Right lobe of liver (tissue), 6 donors: ENCODE measurements at regions not wholly inside any gene's neighbourhood (a gene's known extent, or its start where the extent isn't known, plus 50 kb on each side); places are given as distances from the start of the nearest gene placed in this dataset.

Experiments
- ATAC-seq, 4 donors: fragments of 200-7000 bp; cut with Tn5 transposase; one replicate each; pipeline ENCODE4 v1.9.1; 2020; ENCODE audit warnings: mild to moderate bottlenecking in 4 of 4, moderate library complexity in 4 of 4
- DNase-seq, 3 donors: peaks; one replicate each; pipeline ENCODE4 v3.0.0-alpha.2; 2020
- H3K27ac ChIP-seq, 3 donors: fragments of 200-600 bp; one replicate each; pipeline ENCODE4 v1.8.0; 2022
- H3K27me3 ChIP-seq, 2 donors: fragments of 200-600 bp; one replicate each; pipeline ENCODE4 v1.8.0; 2022
- H3K36me3 ChIP-seq, 4 donors: fragments of 200-600 bp; sonication (generic) in 1 of 4; one replicate each; pipeline versions ENCODE4 v1.5.1 to v1.8.0; 2017 to 2022; ENCODE audit warnings: control low read depth in 1 of 4
- H3K4me1 ChIP-seq, 4 donors: fragments of 200-600 bp; sonication (generic) in 1 of 4; one replicate each; pipeline versions ENCODE4 v1.5.1 to v1.8.0; 2017 to 2022; ENCODE audit warnings: control low read depth in 1 of 4
- H3K4me3 ChIP-seq, 3 donors: fragments of 200-600 bp; one replicate each; pipeline ENCODE4 v1.8.0; 2022
- H3K9me3 ChIP-seq, 4 donors: fragments of 200-600 bp; sonication (generic) in 1 of 4; one replicate each; pipeline versions ENCODE4 v1.5.1 to v1.8.0; 2017 to 2022; ENCODE audit warnings: control low read depth in 1 of 4
- POLR2A ChIP-seq: fragments of 450-650 bp; IDR thresholded peaks from one replicate; pipeline ENCODE4 v1.6.1; 2017; ENCODE audit warnings: antibody characterized with exemption, mild to moderate bottlenecking
- WGBS: methylation state at CpG from one replicate; pipeline ENCODE4 v1.1.6; 2018; ENCODE audit warnings: low coverage, low lambda C conversion rate; ENCODE audit not compliant: insufficient coverage; ENCODE audit errors: missing lambda C conversion rate; 5-methylcytosine and 5-hydroxymethylcytosine counted together
- intact Hi-C, 2 donors: fragments of 100-400 bp; cut with DNase I; formaldehyde crosslinking; loops; one replicate each; pipeline versions ENCODE4 v1.11.2 to v1.14.1; 2022
- TF ChIP-seq, protein P1 (sequence below), 4 donors: fragments of 200-600 bp in 3 of 4; fragments of 450-650 bp in 1 of 4; IDR thresholded peaks; one replicate each; pipeline versions ENCODE4 v1.5.1 to v1.8.0; 2016 to 2022; ENCODE audit warnings: antibody characterized with exemption in 4 of 4, mild to moderate bottlenecking in 2 of 4
- donor health status: DM: no; HTN: yes; CAD: no.
- donor health status: DM: no; HTN: no; CAD: no.
- donor health status: DM: no; HTN: no; CAD: no.
- donor health status: DM: no; HTN: yes; CAD: no.
- donor health status: DM: no; HTN: yes; CAD: no.

GRCh38 chr4:124953061-124953460 lies 240.5 kb upstream of the ANKRD50 start:
- DNase-seq (no peak), ATAC-seq (peak in 1 of 4 donors; percentile 38)
- H3K9me3 ChIP-seq, result no peaks in the 10 kb centered on the region
- H3K4me1 ChIP-seq, result no peaks in the 10 kb centered on the region
- no peak overlapping the region for H3K4me3 ChIP-seq
- no peaks in the 10 kb centered on the region for H3K27me3 ChIP-seq
- no peaks in the 10 kb centered on the region for H3K36me3 ChIP-seq
- intact Hi-C loops, result no loop called here
- TF ChIP-seq, protein P1, sequence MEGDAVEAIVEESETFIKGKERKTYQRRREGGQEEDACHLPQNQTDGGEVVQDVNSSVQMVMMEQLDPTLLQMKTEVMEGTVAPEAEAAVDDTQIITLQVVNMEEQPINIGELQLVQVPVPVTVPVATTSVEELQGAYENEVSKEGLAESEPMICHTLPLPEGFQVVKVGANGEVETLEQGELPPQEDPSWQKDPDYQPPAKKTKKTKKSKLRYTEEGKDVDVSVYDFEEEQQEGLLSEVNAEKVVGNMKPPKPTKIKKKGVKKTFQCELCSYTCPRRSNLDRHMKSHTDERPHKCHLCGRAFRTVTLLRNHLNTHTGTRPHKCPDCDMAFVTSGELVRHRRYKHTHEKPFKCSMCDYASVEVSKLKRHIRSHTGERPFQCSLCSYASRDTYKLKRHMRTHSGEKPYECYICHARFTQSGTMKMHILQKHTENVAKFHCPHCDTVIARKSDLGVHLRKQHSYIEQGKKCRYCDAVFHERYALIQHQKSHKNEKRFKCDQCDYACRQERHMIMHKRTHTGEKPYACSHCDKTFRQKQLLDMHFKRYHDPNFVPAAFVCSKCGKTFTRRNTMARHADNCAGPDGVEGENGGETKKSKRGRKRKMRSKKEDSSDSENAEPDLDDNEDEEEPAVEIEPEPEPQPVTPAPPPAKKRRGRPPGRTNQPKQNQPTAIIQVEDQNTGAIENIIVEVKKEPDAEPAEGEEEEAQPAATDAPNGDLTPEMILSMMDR (IDR thresholded peaks at IDR 0.05), result no peak
- no peak for TF ChIP-seq POLR2A
- H3K27ac ChIP-seq, result no peak overlapping the region

GRCh38 chr4:124952601-124953000 lies 240.1 kb upstream of the ANKRD50 start:
- Histone ChIP-seq H3K4me3 (no peak overlapping the region), H3K4me1 (no peaks in the 10 kb centered on the region), H3K27ac (no peak overlapping the region), H3K9me3 (no peaks in the 10 kb centered on the region), H3K27me3 (no peaks in the 10 kb centered on the region), H3K36me3 (no peaks in the 10 kb centered on the region)
- DNase-seq (no peak), ATAC-seq (no peak)
- intact Hi-C loops, result no loop called here
- no peak for TF ChIP-seq POLR2A
- TF ChIP-seq, protein P1 (IDR thresholded peaks at IDR 0.05), result no peak

GRCh38 chr4:124948976-124949597 lies 236.6 kb upstream of the ANKRD50 start:
- H3K27ac ChIP-seq, result no peak overlapping the region
- intact Hi-C loops, result no loop called here
- H3K36me3 ChIP-seq, result no peaks in the 10 kb centered on the region
- ATAC-seq (peak in 1 of 4 donors; percentile 20), DNase-seq (no peak)
- no peaks in the 10 kb centered on the region for H3K4me1 ChIP-seq
- no peak overlapping the region for H3K4me3 ChIP-seq
- TF ChIP-seq POLR2A, result no peak
- TF ChIP-seq, protein P1 (IDR thresholded peaks at IDR 0.05), result no peak
- 63% methylated on average over 1 of the region's 1 CpG for WGBS
- H3K27me3 ChIP-seq, result no peaks in the 10 kb centered on the region
- no peaks in the 10 kb centered on the region for H3K9me3 ChIP-seq

DNA sequence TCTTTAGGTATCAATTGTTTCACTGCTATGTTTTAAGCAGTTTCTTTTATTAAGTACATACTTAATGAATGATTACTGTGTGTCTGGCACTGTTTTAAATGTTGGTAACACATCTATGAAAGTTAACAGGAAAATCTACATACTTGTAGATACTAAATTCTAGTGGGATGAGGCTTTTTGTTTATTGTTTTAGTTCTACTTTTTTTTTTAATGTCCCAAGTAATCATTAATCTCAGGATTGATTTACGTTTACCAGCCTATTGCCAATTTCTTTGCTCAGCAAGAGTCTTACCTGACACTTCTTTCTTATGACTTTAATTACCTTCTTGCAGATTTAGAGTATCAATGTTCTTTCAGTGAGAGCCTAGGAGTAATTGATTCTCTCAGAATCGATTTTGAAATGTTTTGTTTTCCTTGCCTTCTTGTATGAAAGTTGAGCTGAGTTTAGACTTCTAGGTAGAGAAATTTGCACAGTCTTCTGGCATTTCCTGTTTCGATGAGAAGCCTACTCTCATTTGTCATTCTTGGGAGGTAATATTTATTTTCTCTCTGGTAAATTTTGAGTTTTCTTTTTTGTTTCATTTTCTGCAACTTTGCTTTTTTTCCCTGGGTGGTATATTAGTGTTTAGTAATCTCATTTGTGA lies 235.2 kb upstream of the ANKRD50 start:
- H3K27ac ChIP-seq, result no peak overlapping the region

More for the DNA sequence above, 235.2 kb upstream of the ANKRD50 start:
- intact Hi-C loops, result no loop called here
- 18% methylated on average over 3 of the region's 3 CpGs for WGBS
- ATAC-seq (peak in 2 of 4 donors; percentile 16 to 51), DNase-seq (no peak)
- no peaks in the 10 kb centered on the region for H3K9me3 ChIP-seq
- no peaks in the 10 kb centered on the region for H3K27me3 ChIP-seq
- TF ChIP-seq POLR2A, result no peak
- TF ChIP-seq, protein P1 (IDR thresholded peaks at IDR 0.05), result no peak
- H3K4me3 ChIP-seq, result no peak overlapping the region
- no peaks in the 10 kb centered on the region for H3K4me1 ChIP-seq
- H3K36me3 ChIP-seq, result no peaks in the 10 kb centered on the region
